Adrenal gland (tissue), 5 donors: ENCODE measurements at regions not wholly inside any gene's neighbourhood (a gene's known extent, or its start where the extent isn't known, plus 50 kb on each side); places are given as distances from the start of the nearest gene placed in this dataset.

Experiments used
- CTCF ChIP-seq, 6 experiments: fragments of 450-650 bp in 4 of 6; fragments of 200-600 bp in 2 of 6; sonication (generic) in 1 of 6; IDR thresholded peaks; 1 replicate in 5 of 6; 2 replicates in 1 of 6; pipeline versions ENCODE4 v1.5.1 to v1.8.0; 2016 to 2021; ENCODE audit warnings: antibody characterized with exemption in 6 of 6, mild to moderate bottlenecking in 2 of 6, moderate library complexity in 1 of 6
- POLR2A ChIP-seq, 2 donors: fragments of 450-650 bp; IDR thresholded peaks; one replicate each; pipeline ENCODE4 v1.6.1; 2017; ENCODE audit warnings: antibody characterized with exemption in 2 of 2, mild to moderate bottlenecking in 2 of 2, moderate library complexity in 1 of 2
- donor health status: DM: no; HTN: no; CAD: no.

- no peak for TF ChIP-seq CTCF (IDR thresholded peaks at IDR 0.05)
- TF ChIP-seq POLR2A (IDR thresholded peaks at IDR 0.05), result no peak
Observed at GRCh38 chr15:29477256-29477655, 207.6 kb upstream of the NSMCE3 start.
